AG04449 (cell line): ENCODE measurements at regions not wholly inside any gene's neighbourhood (a gene's known extent, or its start where the extent isn't known, plus 50 kb on each side); places are given as distances from the start of the nearest gene placed in this dataset.
"Not testable (repeated sequence)": the region's sequence is repeated elsewhere in the genome, so short reads cannot be mapped to it uniquely, and the experiment has no call there.

Source experiments
- CTCF ChIA-PET: fragments of 350-600 bp; formaldehyde crosslinking; extraction: SDS; loops from one replicate; lab custom pipeline; 2021; ENCODE audit warnings: antibody characterized with exemption; lab: Yijun Ruan, JAX
- POLR2A ChIA-PET: fragments of 400-600, 350-600 bp; formaldehyde crosslinking; extraction: SDS; loops from one replicate; lab custom pipeline; 2020; ENCODE audit warnings: antibody characterized with exemption, inconsistent platforms; lab: Yijun Ruan, JAX
- DNase-seq: peaks from one replicate; pipeline ENCODE4 v3.0.0-alpha.2; 2010; ENCODE audit warnings: low read depth, low spot score
- H3K4me3 ChIP-seq: 2 replicates; pipeline ENCODE4 v1.5.1; 2011; ENCODE audit warnings: low read depth, mild to moderate bottlenecking, control low read depth, low read length
- CTCF ChIP-seq: IDR thresholded peaks from one replicate; pipeline ENCODE4 v1.5.1; 2011; ENCODE audit warnings: mild to moderate bottlenecking, moderate library complexity, low read length, control low read depth, inconsistent platforms; ENCODE audit not compliant: insufficient read depth; ENCODE audit errors: missing control alignments

- CTCF ChIA-PET, result no interaction called here
- POLR2A ChIA-PET, result no interaction called here
- no peak overlapping the region for H3K4me3 ChIP-seq
- DNase-seq, result no peak
- TF ChIP-seq CTCF, result no peak
Observed at GRCh38 chr11:109519253-109519652, 97.3 kb downstream of the C11orf87 start.

GRCh38 chr11:109521571-109522086 lies 99.6 kb downstream of the C11orf87 start:
- POLR2A ChIA-PET, result no interaction called here
- no peak for DNase-seq
- CTCF ChIA-PET, result interaction anchor here (1.6 to 1.8 kb wide), 3 partner anchors 10 to 96 kb away, joined by 3 to 5 read pairs (median 4); no protein-coding TSS in a partner anchor
- no peak overlapping the region for H3K4me3 ChIP-seq
- no peak for TF ChIP-seq CTCF

GRCh38 chr11:109522116-109522755 lies 100.2 kb downstream of the C11orf87 start:
- no peak for TF ChIP-seq CTCF
- H3K4me3 ChIP-seq, result no peak overlapping the region
- no peak for DNase-seq
- CTCF ChIA-PET, result interaction anchor here (1.6 to 1.8 kb wide), 3 partner anchors 9 to 97 kb away, joined by 3 to 5 read pairs (median 4); no protein-coding TSS in a partner anchor
- POLR2A ChIA-PET, result no interaction called here

- CTCF ChIA-PET, DNase-seq, POLR2A ChIA-PET, H3K4me3 ChIP-seq: not testable (repeated sequence)
Observed at GRCh38 chr11:109525636-109526035, 103.6 kb downstream of the C11orf87 start.

GRCh38 chr11:109526061-109526460 lies 104.1 kb downstream of the C11orf87 start:
- no peak for DNase-seq
- ChIA-PET CTCF (no interaction called here), POLR2A (no interaction called here)
- TF ChIP-seq CTCF, result no peak
- no peak overlapping the region for H3K4me3 ChIP-seq

- CTCF ChIA-PET, result no interaction called here
- POLR2A ChIA-PET, result interaction anchor here (0.9 kb wide), 1 partner anchor 21 kb away, joined by 3 read pairs; no protein-coding TSS in a partner anchor
- DNase-seq, result no peak
- no peak for TF ChIP-seq CTCF
- H3K4me3 ChIP-seq, result no peak overlapping the region
Observed at GRCh38 chr11:109526931-109527330, 104.9 kb downstream of the C11orf87 start.
